GM18868 (cell line): ENCODE measurements at regions not wholly inside any gene's neighbourhood (a gene's known extent, or its start where the extent isn't known, plus 50 kb on each side); places are given as distances from the start of the nearest gene placed in this dataset.
"Not testable (repeated sequence)": the region's sequence is repeated elsewhere in the genome, so short reads cannot be mapped to it uniquely, and the experiment has no call there.

Experiments
- ATAC-seq: cut with Tn5 transposase; IDR thresholded peaks from one replicate; pipeline ENCODE4 v1.9.1; 2021; ENCODE audit warnings: mild to moderate bottlenecking, moderate library complexity; ENCODE audit not compliant: unreplicated experiment

DNA sequence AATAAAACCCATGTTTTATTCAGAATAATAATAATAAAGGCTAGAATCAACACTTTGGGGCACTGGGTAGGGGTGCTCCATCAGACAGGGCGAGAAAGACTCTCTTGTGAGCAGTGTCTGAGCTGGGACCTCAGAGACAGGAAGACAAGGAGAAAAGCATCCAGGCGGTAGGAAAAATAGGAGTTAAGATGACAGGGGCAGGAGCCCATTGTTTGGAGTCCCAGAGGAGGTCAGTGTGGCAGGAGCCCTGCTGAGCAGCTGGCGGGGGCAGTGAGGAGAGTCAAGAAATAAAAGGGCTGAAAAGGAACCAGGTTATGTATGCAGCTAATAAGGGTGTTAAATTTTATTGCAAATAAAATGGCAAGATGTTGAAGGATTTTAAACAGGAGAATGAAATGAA is 457.4 kb downstream of the FBXO15 start:
- ATAC-seq: no peak

DNA sequence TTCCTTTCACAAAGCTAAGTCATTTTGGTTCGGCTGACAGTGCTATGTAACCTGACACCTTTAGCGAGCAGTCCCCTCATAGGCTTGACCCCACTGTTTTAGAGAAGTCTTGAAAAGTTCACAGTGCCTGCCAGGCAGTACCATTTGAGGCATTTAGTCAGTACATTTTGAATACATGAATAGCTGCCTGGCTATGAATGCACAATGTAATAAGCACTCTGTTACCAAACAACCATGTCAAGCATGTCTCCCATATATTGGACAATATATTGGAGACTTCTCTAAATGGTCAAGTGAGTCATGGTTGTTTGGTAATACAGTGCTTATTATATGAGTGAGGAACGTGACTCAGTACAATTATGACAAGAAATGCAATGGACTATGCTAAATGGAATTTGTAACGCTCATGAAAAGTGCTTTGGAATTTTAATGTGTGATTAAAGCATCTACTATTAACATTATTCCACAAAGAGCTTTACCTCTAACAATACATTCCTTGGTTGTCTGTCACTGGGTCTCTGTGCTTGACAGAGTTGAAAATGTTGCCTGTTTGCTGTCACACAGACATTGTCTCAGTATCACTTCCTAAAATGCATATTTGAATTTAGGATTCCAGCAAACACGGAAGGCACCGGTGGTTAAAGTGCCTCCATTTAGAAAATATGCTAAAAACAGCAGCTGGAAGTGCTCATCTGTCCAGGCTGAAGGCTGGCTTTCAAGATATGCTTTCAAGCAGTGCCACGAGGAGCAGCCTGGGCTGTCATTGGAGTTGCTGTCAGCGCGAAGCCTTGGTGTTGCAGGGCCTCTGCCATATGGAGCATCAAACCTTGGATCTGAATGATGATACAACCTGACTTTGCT is 458.6 kb downstream of the FBXO15 start:
- peak; percentile 81 for ATAC-seq

DNA sequence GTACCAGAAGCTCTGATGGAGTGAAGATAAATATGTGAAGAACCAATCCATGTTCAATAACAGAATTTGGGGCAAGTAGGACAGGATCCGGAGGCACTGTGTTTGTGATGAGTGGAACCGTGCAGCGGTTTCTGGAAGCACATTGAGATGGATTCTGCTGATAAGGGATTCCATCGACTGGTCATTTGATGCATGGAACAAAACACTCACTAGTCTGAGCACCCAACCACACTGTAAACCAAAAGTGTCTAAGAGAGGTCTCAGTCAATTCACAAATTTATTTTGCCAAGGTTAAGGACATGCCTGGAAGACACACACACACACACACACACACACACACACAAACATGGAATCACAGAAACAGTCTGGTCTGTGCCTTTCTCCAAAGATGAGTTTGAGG is 459.5 kb downstream of the FBXO15 start:
- ATAC-seq: no peak

DNA sequence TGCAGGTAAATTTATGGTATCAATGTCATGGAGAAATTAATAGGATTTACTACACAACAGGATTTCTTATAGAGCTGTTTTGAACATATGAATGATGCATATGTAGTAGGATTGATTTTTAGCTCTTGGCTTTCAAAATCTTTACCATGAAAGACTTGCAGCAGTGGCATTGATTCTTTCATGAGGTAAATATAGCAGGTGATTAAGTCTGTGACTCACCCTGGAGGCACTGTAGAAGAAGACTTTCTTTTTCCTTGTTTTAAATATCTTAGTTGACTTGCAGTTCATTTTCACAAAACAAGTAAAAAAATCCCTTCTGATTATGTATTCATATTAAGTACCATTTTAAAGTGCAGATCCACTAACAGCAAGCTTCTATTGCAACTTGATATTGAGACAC is 463.0 kb downstream of the FBXO15 start:
- no peak for ATAC-seq

DNA sequence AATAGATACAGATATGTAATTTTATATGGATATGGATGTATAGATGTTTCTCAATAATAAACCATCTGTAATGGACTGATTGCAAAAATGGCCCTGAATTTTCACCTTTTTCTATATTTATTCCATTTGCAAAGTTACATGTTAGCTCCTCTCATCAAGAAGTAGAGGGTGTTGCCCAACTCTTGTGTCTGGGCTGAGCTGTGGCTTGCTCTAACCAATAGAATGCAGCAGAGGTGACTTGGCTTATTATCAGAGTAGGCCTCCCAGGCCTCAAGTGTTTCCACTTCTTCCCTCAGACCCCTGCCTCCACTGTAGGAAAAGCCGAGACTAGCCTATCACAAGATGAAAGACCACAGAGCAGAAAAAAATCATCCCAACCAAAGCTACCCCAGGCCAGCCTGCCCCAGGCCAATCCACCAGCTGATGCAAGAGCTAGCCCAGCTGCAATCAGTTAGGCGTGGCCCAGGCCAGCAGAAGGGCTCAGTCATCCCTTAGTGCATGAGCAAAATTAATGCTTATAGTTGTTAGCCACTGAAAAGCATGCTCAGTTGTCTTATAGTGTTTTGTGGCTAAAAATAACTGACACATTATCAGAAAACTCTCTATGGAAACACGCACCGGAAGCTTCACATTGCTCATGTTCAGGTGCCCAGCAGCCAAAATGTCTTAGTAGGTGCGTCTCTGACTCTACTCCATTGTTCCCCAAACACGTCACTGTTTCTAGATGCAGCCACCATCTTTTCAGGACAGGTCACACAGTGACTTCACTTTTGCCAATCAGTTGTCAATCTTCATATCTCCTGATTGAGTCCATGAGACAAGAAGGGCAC is 464.0 kb downstream of the FBXO15 start:
- ATAC-seq: no peak

DNA sequence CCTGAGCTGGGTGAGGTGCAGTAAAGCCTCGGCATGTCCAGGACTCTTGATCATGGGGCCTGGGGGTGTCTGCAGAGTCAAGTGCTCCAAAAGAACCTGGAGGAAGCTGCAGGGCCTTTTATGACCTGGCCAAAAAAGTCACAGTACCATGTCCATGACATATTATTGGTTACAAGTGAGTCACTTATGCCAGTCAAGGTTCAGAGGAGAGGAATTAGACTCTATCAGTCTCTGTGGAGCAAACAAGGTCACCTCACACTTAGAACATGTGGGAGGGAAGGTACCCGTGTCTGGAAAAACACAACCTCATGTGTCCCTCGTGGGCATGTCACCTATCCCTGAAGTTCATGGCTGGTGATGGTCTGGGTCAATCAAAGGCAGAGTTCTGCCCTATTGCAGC is 465.7 kb downstream of the FBXO15 start:
- no peak for ATAC-seq

DNA sequence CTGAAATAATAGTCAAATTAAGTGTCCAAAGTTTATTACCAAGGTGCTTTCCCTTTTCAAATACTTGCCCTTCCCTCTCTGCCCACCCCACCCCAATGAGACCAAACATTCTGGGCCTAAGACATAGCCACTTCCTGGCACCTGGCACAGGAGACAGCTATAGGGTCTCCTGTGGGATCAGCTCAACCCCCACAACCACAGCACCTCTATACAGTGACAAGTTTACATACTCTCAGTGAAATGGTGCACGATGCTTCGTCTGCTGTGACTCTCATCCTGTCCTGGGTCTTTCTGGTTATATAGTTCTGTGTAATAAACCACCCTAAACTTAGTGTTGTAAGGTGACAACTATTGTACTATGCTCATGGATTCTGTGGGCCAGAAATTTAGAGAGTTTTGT is 466.2 kb downstream of the FBXO15 start:
- ATAC-seq: no peak

DNA sequence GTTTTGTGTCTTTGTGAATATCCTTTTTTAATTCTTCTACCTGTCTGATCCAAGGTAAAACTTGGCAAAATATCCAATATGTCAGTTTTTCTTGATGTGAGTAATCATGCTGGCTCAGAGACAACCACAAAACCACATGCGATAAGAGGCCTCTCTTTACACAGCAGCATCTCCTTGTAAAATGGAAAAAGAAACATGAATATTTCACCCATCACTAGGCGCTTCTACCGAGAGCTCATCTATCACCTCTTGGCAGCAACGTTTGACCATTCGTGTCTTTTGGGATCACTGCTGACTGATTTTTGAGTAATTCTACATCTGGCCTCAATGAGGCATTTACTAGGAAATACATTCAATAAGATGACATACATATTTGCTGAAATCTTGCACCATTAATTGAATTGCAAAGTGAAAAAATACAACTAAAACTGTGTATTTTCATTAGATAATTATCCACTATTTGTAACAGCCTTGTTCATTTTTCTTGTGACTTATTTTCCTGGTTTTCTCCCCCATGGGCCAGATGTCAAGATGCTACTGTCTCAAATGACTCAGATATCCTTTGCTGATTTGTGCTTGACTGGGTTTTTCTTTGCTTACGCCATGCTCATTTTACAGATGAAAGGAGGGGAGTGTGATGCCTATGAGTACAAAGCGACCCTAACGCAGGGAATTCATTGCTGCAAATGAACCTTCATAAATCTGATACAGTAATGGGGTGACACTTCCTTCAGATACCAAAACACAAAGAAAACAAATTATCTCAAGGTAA is 467.5 kb downstream of the FBXO15 start:
- peak; percentile 41 for ATAC-seq

DNA sequence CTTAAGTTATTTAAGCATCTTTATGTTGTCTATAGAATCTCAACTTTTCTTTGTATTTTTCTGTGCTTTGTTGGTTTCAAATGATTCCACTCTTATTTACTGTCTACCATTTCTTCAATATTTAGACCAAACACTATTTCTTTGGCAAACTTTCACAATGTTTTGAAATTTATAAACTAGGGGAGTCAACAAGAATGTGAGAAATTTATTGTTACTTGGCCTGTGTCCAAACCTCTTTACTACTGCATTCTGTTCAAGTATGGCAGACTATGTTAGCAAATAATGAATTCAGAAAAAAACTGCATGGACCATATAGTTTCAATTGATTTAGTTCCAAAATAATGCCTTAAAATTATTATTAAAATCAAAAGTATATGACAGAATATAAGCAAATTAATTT is 470.2 kb downstream of the FBXO15 start:
- ATAC-seq: no peak

DNA sequence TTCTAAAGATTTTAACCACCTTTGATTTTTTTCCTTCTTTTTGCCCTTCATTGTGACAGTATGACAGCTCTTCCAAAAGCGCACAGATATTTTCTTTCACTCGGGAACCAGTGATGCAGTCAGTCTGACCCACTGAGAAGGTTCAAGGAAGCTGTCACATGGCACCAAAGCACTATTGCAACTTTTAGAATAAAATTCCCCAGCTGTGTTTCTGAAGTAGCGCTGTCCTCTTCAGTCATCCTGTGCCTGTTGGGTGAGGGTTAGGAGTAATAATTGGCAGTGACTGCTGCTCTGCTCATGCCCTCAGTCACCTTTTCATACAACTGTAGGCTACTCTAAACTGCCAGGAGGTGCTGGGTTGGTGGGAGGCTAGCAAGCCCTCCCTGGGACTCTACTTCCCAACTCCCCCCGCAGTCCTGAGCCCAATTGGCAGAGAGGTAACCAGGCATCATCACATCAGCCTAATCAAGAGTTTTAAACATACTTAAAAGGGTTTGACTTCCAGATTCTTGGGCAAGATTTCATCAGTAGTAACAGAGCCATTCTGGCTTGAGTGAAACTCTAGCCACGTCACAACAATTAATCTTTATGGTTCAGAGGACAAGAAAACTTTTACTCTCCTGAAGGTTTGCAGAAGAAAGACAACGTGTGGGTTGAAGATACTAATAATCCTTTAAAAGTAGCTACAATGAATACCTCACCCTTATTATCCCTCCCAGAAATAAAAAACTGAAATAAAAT is 473.3 kb downstream of the FBXO15 start:
- no peak for ATAC-seq

DNA sequence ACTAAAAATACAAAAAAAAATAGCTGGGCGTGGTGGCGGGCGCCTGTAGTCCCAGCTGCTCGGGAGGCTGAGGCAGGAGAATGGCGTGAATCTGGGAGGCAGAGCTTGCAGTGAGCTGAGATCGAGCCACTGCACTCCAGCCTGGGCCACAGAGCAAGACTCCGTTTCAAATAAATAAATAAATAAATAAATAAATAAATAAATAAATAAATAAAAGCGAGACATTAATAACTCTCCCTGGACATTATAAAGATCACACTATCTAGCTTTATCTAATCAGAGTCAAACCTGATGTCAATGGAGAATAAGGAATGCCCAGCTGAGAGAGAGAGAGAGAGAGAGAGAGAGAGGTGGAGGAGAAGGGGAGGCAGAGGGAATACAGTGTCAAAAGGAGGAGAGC is 476.2 kb downstream of the FBXO15 start:
- not testable (repeated sequence) for ATAC-seq

DNA sequence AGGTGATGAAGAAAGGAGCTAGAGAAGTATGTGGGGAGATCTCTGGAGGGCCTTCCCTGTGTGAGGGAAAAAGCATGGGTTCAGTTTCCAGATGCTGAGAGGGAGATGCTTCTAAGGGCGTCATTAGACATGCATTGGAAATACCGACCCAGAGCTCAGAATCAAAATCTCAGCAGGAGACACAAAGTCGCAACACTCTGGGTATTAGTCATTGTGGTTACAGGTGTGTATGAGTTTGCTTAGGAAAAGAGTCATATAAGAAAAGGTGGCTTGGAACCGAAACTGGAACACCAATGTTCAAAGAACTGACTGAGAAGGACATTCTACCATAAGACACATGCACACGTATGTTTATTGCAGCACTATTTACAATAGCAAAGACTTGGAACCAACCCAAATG is 477.1 kb downstream of the FBXO15 start:
- ATAC-seq: peak; percentile 83

DNA sequence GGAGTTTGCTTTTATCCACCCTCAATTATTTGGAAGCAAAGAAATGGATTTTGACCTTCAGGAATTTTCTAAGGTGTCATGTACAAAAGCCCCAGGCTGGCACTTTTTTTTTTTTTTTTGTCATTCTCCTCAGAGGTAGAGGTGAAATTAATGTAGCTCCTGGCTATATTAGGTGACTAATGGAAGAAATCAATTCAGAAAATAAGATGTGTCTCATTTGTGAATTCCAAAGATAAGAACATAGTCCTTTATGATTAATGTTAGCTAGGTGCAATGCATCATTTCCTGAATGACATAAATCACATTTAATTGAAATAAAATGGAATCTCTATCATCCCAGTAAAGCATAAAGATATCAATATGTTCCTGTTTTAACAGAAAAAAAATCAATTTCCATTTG is 477.6 kb downstream of the FBXO15 start:
- no peak for ATAC-seq

DNA sequence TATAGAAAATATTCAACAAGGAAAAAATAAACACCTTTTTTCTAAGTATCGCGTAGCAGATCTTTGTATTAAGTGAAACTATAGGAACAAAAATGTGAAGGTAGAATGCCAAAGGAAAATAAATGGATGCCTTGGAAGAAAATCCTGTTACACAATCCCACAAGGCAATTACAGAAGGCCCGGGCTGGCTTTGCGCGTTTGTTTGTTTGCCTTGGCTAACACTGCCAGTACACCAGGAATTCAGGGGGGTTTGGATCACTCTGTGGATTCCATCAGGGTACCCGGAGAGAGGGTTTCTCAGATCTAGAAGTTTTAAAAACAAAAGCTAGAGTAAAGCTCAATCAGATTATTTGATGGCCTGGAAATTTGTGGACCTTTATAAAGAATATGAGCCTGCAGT is 478.3 kb downstream of the FBXO15 start:
- ATAC-seq: no peak

DNA sequence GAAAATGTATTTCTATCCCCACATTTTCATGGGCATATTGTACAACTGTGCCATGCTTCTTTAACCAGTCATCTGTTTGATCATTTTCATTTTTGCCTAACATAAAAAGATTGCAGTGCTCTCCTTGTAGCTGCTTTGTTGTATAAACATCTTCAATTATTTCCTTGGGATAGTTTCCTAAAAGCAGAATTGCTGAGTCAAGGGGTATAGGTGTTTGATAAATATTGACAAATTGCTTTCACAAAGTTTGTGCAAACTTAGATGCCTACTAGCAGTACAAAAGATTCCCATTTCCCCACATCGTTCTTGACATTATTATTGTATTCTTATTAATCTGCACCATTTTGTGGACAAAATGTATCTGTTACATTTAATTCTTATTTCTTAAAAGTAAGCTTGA is 479.6 kb downstream of the FBXO15 start:
- ATAC-seq: no peak

DNA sequence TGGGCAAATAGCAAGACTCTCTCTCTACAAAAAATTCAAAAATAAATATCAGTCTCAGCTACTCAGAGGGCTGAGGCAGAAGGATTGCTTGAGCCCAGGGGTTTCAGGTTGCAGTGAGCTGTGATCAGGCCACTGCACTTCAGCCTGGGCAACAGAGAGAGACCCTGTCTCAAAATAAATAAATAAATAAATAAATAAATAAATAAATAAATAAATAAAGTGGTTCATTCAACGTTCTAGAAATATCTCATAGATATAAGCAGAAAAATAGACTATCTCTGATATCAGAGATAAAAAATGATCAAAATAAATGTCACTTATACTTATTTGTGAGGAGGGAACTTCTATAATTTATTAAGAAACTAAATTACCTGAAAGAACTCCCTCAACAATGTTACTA is 480.9 kb downstream of the FBXO15 start:
- no peak for ATAC-seq

DNA sequence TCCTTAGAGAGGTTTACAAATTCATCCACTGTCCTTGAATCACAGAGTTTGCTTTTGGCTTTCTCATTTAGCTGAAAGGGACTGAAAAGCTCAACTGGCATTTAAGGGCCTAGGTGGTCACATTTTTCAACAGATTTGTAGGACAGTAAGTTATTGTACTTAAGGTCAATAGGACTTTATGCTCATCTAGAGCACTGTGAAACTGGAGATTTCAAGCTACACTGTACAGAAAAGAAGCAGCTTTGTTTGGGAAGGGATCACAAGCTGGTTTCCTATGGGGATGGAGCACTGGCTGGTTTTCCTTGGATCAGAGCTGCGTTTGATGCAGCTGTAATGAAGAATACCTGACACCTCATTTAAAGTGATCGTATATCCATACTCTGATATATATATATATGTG is 482.7 kb downstream of the FBXO15 start:
- ATAC-seq: no peak

DNA sequence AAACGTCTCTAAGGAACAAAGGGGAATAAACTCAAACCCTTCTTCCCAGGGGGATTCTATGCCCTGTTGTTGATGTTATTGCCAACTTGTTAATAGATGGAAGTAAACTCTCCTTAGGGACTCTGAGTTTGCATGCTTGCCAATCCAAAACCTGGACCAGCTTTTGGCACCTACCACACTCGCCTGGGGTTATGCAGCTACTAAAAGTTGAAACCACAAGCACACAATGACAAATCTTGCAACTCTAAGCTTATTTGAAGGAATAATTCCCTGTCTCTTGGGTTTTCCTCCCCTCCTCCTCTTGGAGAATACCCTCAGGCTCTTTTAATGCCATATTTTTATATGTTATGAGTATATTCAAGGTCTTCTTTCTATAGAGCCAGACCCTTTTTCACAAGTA is 484.1 kb downstream of the FBXO15 start:
- ATAC-seq: no peak

DNA sequence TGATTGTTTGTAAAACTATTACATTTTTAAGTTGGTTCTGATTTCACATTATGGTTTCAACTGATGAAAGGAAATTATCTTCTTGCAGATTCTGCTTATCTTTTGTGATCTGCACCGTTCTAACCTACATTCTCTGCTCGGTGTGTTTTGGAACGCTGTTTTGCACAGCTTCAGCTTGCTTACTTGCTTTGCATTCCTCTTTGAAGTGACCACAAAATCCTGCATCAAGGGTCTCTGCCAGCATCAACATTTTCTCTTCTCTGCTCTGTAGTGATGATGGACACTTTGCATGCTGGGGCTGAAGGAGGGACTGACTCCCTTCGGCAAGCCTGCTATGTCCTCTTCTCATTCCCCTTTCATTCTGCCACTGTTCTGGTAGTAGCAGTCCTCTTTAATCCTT is 485.2 kb downstream of the FBXO15 start:
- no peak for ATAC-seq

DNA sequence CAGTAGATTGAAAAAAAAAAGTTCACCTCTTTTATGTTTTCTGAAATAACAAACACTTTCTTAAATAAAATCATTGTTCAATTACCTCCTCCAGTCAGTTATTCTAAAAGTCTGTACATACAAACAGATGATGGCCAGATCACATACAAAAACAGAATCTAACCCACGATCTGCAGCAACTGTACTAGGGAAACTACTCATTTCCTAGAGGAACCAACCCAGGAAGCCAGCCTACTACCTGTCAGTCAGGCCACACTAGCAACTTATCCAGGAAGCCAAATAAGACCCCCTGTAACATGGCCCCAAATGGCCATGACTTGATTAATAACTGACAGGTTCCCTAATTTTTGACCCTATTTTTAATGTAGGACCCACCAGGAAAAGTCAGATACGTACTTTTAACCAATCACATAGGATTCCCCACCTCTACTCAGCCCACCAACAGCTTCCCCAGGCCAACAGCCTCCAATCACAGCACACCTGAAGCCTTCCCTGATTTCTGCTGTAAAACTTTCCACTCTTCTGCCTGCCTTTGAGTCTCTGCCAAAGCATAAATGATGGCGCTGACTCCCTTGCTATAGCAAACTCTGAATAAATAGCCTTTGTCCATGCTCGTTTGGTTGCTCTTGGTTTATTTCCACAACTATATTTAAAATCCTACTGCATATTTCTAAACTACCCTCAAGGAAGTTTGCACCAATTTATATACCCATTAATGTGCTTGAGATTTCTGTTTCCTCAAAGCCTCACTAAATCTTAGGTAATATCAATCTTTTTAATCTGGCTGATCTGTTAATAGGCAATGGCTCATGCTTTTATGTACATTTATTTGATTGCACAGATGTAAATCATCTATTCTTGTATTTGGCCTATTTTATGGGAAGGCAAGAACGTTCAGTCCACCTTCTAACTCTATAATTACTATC is 486.4 kb downstream of the FBXO15 start:
- no peak for ATAC-seq
